WTC11 (cell line): ENCODE measurements at regions not wholly inside any gene's neighbourhood (a gene's known extent, or its start where the extent isn't known, plus 50 kb on each side); places are given as distances from the start of the nearest gene placed in this dataset.

ENCODE experiments used
- ATAC-seq: fragments of 200-7000 bp; cut with Tn5 transposase; 2 replicates; pipeline ENCODE4 v1.10.0; 2021; ENCODE audit warnings: mild to moderate bottlenecking, moderate library complexity
- CTCF ChIA-PET: fragments of 300-600 bp; sonication (Branson Sonifier 250); formaldehyde crosslinking; loops from one replicate; lab custom pipeline; 2021; ENCODE audit warnings: antibody characterized with exemption; lab: Charles Lee
- POLR2A ChIA-PET: fragments of 350-600 bp; sonication (Branson Sonifier 250); formaldehyde crosslinking; loops from one replicate; lab custom pipeline; 2021; ENCODE audit warnings: antibody characterized with exemption; lab: Charles Lee
- DNase-seq: peaks from one replicate; pipeline ENCODE4 v3.0.0; 2021; ENCODE audit warnings: low spot score
- H3K27ac Mint-ChIP-seq: 2 replicates; pipeline ENCODE4 v1.8.0; 2021; ENCODE audit warnings: mixed read lengths
- H3K27me3 Mint-ChIP-seq: 2 replicates; pipeline ENCODE4 v1.8.0; 2021; ENCODE audit warnings: low read depth, mild to moderate bottlenecking, moderate library complexity, mixed read lengths
- H3K36me3 Mint-ChIP-seq: 2 replicates; pipeline ENCODE4 v1.8.0; 2021; ENCODE audit warnings: mixed read lengths
- H3K4me1 Mint-ChIP-seq: 2 replicates; pipeline ENCODE4 v1.8.0; 2022; ENCODE audit warnings: mixed read lengths
- H3K4me3 Mint-ChIP-seq: 2 replicates; pipeline ENCODE4 v1.8.0; 2021; ENCODE audit warnings: mild to moderate bottlenecking, moderate library complexity, mixed read lengths
- H3K9me3 Mint-ChIP-seq: 2 replicates; pipeline ENCODE4 v1.8.0; 2021; ENCODE audit warnings: mixed read lengths
- ATF1 ChIP-seq: sonication (generic); formaldehyde crosslinking; IDR thresholded peaks from 2 replicates; pipeline ENCODE4 v1.8.1; 2023; ENCODE audit warnings: mild to moderate bottlenecking, moderate library complexity, missing genetic modification reagents
- ELF4 ChIP-seq: sonication (generic); formaldehyde crosslinking; IDR thresholded peaks from 2 replicates; pipeline ENCODE4 v1.8.1; 2022; ENCODE audit warnings: low read depth, mild to moderate bottlenecking, moderate library complexity, missing genetic modification reagents
- HMGA2 ChIP-seq: fragments of 250-450 bp; sonication (Bioruptor Pico); IDR thresholded peaks from 2 replicates; pipeline ENCODE4 v1.4.0; 2021; ENCODE audit warnings: mild to moderate bottlenecking, moderate library complexity
- JUN ChIP-seq: sonication (generic); formaldehyde crosslinking; IDR thresholded peaks from 2 replicates; pipeline ENCODE4 v1.8.0; 2023; ENCODE audit warnings: mild to moderate bottlenecking, missing genetic modification reagents
- NR1H2 ChIP-seq: sonication (generic); formaldehyde crosslinking; IDR thresholded peaks from 2 replicates; pipeline ENCODE4 v1.9.0; 2021; ENCODE audit warnings: mild to moderate bottlenecking, moderate library complexity, missing genetic modification reagents
- TP53 ChIP-seq: sonication (generic); formaldehyde crosslinking; IDR thresholded peaks from 2 replicates; pipeline ENCODE4 v1.8.1; 2023; ENCODE audit warnings: mild to moderate bottlenecking, missing genetic modification reagents
- ZBTB21 ChIP-seq: sonication (generic); formaldehyde crosslinking; IDR thresholded peaks from 2 replicates; pipeline ENCODE4 v1.8.1; 2023; ENCODE audit warnings: mild to moderate bottlenecking, missing genetic modification reagents, borderline replicate concordance
- ZNF263 ChIP-seq: sonication (generic); formaldehyde crosslinking; IDR thresholded peaks from 2 replicates; pipeline ENCODE4 v1.8.1; 2022; ENCODE audit warnings: low read depth, mild to moderate bottlenecking, moderate library complexity, missing genetic modification reagents
- TF ChIP-seq, protein P1 (sequence below): sonication (generic); formaldehyde crosslinking; conservative IDR thresholded peaks from 2 replicates; pipeline ENCODE4 v1.8.1; 2023; ENCODE audit warnings: mild to moderate bottlenecking, low read depth, missing genetic modification reagents, moderate library complexity
- TF ChIP-seq, protein P2 (sequence below): sonication (generic); formaldehyde crosslinking; IDR thresholded peaks from 2 replicates; pipeline ENCODE4 v1.8.1; 2023; ENCODE audit warnings: mild to moderate bottlenecking, missing genetic modification reagents, moderate library complexity
- TF ChIP-seq, protein P3 (sequence below): sonication (generic); formaldehyde crosslinking; IDR thresholded peaks from 2 replicates; pipeline ENCODE4 v1.8.0; 2023; ENCODE audit warnings: missing genetic modification reagents, mild to moderate bottlenecking, borderline replicate concordance
- TF ChIP-seq, protein P4 (sequence below): sonication (generic); formaldehyde crosslinking; IDR thresholded peaks from 2 replicates; pipeline ENCODE4 v1.8.0; 2022; ENCODE audit warnings: mild to moderate bottlenecking, missing genetic modification reagents
- TF ChIP-seq, protein P5 (sequence below): sonication (generic); formaldehyde crosslinking; IDR thresholded peaks from 2 replicates; pipeline ENCODE4 v1.8.1; 2022; ENCODE audit warnings: low read depth, mild to moderate bottlenecking, moderate library complexity, missing genetic modification reagents, borderline replicate concordance
- TF ChIP-seq, protein P6 (sequence below): sonication (generic); formaldehyde crosslinking; IDR thresholded peaks from 2 replicates; pipeline ENCODE4 v1.8.0; 2022; ENCODE audit warnings: missing genetic modification reagents

DNA sequence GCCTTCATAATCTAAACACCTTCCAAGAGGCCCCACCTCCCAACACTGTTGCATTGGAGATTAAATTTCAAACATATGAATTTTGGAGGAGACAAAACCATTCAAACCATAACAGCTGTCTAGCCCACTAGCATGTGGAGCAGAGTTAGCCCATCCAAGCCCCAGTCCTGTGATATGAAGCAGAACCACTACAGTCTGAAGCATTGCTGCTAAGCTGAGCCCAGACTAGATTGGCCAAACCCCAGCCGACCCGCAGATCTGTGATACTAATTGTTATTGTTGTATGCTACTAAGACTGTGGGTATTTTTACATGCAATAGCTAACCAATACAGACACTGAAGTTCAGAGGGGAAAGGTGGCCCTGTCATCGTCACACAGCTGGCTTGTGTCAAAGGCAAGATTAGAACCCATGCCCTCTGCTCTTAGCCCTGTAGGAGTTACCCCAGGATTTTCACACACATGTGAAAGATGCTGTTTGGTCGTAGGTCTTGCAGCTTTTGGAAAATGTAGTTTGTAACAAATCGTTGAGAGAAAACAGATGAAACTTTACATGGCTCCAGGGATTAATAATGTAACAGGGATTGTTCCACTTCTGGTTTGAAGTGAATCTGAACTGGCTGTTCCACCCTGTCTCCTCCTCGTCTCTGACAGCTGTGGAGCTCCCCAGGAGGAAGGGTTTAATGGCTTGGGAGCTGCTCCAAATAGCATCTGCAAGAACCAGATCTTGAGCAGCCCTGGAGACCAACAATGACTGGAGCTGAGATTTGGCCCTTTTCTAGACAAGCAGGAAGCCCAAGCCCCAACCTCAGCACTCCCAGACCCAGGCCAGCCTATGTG, 517.5 kb downstream of the MID1IP1 start:
- TF ChIP-seq, protein P1, sequence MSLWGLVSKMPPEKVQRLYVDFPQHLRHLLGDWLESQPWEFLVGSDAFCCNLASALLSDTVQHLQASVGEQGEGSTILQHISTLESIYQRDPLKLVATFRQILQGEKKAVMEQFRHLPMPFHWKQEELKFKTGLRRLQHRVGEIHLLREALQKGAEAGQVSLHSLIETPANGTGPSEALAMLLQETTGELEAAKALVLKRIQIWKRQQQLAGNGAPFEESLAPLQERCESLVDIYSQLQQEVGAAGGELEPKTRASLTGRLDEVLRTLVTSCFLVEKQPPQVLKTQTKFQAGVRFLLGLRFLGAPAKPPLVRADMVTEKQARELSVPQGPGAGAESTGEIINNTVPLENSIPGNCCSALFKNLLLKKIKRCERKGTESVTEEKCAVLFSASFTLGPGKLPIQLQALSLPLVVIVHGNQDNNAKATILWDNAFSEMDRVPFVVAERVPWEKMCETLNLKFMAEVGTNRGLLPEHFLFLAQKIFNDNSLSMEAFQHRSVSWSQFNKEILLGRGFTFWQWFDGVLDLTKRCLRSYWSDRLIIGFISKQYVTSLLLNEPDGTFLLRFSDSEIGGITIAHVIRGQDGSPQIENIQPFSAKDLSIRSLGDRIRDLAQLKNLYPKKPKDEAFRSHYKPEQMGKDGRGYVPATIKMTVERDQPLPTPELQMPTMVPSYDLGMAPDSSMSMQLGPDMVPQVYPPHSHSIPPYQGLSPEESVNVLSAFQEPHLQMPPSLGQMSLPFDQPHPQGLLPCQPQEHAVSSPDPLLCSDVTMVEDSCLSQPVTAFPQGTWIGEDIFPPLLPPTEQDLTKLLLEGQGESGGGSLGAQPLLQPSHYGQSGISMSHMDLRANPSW (CRISPR knock-in tag): no peak
- TF ChIP-seq, protein P2, sequence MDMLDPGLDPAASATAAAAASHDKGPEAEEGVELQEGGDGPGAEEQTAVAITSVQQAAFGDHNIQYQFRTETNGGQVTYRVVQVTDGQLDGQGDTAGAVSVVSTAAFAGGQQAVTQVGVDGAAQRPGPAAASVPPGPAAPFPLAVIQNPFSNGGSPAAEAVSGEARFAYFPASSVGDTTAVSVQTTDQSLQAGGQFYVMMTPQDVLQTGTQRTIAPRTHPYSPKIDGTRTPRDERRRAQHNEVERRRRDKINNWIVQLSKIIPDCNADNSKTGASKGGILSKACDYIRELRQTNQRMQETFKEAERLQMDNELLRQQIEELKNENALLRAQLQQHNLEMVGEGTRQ (CRISPR knock-in tag): no peak
- TF ChIP-seq, protein P3, sequence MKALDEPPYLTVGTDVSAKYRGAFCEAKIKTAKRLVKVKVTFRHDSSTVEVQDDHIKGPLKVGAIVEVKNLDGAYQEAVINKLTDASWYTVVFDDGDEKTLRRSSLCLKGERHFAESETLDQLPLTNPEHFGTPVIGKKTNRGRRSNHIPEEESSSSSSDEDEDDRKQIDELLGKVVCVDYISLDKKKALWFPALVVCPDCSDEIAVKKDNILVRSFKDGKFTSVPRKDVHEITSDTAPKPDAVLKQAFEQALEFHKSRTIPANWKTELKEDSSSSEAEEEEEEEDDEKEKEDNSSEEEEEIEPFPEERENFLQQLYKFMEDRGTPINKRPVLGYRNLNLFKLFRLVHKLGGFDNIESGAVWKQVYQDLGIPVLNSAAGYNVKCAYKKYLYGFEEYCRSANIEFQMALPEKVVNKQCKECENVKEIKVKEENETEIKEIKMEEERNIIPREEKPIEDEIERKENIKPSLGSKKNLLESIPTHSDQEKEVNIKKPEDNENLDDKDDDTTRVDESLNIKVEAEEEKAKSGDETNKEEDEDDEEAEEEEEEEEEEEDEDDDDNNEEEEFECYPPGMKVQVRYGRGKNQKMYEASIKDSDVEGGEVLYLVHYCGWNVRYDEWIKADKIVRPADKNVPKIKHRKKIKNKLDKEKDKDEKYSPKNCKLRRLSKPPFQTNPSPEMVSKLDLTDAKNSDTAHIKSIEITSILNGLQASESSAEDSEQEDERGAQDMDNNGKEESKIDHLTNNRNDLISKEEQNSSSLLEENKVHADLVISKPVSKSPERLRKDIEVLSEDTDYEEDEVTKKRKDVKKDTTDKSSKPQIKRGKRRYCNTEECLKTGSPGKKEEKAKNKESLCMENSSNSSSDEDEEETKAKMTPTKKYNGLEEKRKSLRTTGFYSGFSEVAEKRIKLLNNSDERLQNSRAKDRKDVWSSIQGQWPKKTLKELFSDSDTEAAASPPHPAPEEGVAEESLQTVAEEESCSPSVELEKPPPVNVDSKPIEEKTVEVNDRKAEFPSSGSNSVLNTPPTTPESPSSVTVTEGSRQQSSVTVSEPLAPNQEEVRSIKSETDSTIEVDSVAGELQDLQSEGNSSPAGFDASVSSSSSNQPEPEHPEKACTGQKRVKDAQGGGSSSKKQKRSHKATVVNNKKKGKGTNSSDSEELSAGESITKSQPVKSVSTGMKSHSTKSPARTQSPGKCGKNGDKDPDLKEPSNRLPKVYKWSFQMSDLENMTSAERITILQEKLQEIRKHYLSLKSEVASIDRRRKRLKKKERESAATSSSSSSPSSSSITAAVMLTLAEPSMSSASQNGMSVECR: no peak
- TF ChIP-seq, protein P4, sequence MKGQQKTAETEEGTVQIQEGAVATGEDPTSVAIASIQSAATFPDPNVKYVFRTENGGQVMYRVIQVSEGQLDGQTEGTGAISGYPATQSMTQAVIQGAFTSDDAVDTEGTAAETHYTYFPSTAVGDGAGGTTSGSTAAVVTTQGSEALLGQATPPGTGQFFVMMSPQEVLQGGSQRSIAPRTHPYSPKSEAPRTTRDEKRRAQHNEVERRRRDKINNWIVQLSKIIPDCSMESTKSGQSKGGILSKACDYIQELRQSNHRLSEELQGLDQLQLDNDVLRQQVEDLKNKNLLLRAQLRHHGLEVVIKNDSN: no peak
- no peak for TF ChIP-seq ELF4 (CRISPR knock-in tag)
- TF ChIP-seq JUN: no peak
- no peak for TF ChIP-seq ZNF263 (CRISPR knock-in tag)
- no peak for TF ChIP-seq ZBTB21 (CRISPR knock-in tag)
- TF ChIP-seq, protein P5, sequence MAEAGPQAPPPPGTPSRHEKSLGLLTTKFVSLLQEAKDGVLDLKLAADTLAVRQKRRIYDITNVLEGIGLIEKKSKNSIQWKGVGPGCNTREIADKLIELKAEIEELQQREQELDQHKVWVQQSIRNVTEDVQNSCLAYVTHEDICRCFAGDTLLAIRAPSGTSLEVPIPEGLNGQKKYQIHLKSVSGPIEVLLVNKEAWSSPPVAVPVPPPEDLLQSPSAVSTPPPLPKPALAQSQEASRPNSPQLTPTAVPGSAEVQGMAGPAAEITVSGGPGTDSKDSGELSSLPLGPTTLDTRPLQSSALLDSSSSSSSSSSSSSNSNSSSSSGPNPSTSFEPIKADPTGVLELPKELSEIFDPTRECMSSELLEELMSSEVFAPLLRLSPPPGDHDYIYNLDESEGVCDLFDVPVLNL (CRISPR knock-in tag): no peak
- TF ChIP-seq TP53 (CRISPR knock-in tag): no peak
- no peak for TF ChIP-seq HMGA2
- TF ChIP-seq, protein P6, sequence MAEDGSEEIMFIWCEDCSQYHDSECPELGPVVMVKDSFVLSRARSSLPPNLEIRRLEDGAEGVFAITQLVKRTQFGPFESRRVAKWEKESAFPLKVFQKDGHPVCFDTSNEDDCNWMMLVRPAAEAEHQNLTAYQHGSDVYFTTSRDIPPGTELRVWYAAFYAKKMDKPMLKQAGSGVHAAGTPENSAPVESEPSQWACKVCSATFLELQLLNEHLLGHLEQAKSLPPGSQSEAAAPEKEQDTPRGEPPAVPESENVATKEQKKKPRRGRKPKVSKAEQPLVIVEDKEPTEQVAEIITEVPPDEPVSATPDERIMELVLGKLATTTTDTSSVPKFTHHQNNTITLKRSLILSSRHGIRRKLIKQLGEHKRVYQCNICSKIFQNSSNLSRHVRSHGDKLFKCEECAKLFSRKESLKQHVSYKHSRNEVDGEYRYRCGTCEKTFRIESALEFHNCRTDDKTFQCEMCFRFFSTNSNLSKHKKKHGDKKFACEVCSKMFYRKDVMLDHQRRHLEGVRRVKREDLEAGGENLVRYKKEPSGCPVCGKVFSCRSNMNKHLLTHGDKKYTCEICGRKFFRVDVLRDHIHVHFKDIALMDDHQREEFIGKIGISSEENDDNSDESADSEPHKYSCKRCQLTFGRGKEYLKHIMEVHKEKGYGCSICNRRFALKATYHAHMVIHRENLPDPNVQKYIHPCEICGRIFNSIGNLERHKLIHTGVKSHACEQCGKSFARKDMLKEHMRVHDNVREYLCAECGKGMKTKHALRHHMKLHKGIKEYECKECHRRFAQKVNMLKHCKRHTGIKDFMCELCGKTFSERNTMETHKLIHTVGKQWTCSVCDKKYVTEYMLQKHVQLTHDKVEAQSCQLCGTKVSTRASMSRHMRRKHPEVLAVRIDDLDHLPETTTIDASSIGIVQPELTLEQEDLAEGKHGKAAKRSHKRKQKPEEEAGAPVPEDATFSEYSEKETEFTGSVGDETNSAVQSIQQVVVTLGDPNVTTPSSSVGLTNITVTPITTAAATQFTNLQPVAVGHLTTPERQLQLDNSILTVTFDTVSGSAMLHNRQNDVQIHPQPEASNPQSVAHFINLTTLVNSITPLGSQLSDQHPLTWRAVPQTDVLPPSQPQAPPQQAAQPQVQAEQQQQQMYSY (CRISPR knock-in tag): no peak
- no peak for TF ChIP-seq NR1H2 (CRISPR knock-in tag)
- TF ChIP-seq ATF1: no peak
- Mint-ChIP-seq H3K27me3 (no peaks in the 10 kb centered on the region; the same call in 1 of the 2 replicates), H3K4me3 (no peak overlapping the region), H3K27ac (no peak overlapping the region), H3K36me3 (no peaks in the 10 kb centered on the region), H3K4me1 (no peaks in the 10 kb centered on the region), H3K9me3 (peaks cover 5% of the 10 kb centered on the region)
- ATAC-seq (no peak), DNase-seq (no peak)
- ChIA-PET CTCF (no interaction called here), POLR2A (no interaction called here)
